Stimulated activated CD8-positive, alpha-beta memory T cell treated with anti-CD3 and anti-CD28 coated beads, Interleukin-2, amount 100 ng/mL, for 48 hours (primary cell): ENCODE measurements at regions not wholly inside any gene's neighbourhood (a gene's known extent, or its start where the extent isn't known, plus 50 kb on each side); places are given as distances from the start of the nearest gene placed in this dataset.

ENCODE experiments used
- DNase-seq, 2 donors: peaks; one replicate each; pipeline ENCODE4 v3.0.0-alpha.2; 2020; ENCODE audit warnings: low read depth in 2 of 2

- no peak for DNase-seq
Observed at GRCh38 chr5:128591598-128592455, 53.8 kb upstream of the FBN2 start.

DNA sequence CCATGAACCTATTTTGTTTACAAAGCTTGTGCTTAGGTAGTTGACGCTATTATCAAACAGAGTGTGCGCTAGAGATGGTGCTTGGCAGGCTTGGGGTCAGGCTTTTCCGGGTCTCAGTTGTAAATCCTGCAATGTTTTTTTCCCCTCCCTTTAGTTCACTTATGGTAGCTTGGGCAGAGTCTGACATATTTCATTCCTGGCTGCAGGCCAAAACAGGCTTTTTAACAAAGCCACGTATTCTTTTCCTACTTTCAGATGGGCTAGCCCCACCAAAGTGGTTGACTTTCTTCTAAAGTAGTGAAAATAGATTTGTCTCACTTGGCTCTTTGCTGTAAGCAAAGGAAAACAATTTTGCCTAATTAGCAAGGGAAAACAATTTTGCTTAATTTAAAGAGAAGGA, 58.0 kb upstream of the FBN2 start:
- DNase-seq: no peak

- no peak for DNase-seq
Observed at GRCh38 chr5:128597156-128597555, 59.1 kb upstream of the FBN2 start.

- DNase-seq: no peak
Observed at GRCh38 chr5:128613128-128613527, 75.1 kb upstream of the FBN2 start.

GRCh38 chr5:128613766-128614165, 75.7 kb upstream of the FBN2 start:
- no peak for DNase-seq

DNA sequence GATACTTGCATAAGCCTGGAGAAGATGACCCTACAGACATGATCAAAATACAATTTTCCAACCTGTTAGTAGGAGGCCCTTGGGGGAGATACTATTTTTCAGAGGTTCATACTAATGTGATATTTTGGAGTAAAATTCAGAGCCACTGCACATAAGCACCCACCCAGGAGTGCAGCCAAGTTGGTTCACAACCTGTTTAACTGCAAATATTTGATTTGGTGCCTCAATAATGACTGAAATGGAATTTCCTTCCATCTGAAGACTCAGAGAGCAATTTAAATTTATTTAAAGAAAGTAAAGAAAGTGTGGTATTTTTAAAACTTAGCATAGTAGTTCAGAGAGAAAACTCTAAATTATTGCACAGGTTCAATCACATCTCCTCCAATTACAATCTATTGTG, 77.5 kb upstream of the FBN2 start:
- DNase-seq: no peak

GRCh38 chr5:128626536-128627090, 88.6 kb upstream of the FBN2 start:
- no peak for DNase-seq

- no peak for DNase-seq
Observed at GRCh38 chr5:128627939-128628338, 89.9 kb upstream of the FBN2 start.

GRCh38 chr5:128629157-128629556, 91.1 kb upstream of the FBN2 start:
- DNase-seq: no peak

- DNase-seq: no peak
Observed at GRCh38 chr5:128630121-128630520, 92.1 kb upstream of the FBN2 start.

- no peak for DNase-seq
Observed at GRCh38 chr5:128631771-128632170, 93.7 kb upstream of the FBN2 start.

- DNase-seq: no peak
Observed at GRCh38 chr5:128632264-128632663, 94.2 kb upstream of the FBN2 start.

- DNase-seq: no peak
Observed at GRCh38 chr5:128633901-128634300, 95.9 kb upstream of the FBN2 start.

GRCh38 chr5:128635379-128635778, 97.3 kb upstream of the FBN2 start:
- DNase-seq: no peak

GRCh38 chr5:128636361-128636760, 98.3 kb upstream of the FBN2 start:
- no peak for DNase-seq

DNA sequence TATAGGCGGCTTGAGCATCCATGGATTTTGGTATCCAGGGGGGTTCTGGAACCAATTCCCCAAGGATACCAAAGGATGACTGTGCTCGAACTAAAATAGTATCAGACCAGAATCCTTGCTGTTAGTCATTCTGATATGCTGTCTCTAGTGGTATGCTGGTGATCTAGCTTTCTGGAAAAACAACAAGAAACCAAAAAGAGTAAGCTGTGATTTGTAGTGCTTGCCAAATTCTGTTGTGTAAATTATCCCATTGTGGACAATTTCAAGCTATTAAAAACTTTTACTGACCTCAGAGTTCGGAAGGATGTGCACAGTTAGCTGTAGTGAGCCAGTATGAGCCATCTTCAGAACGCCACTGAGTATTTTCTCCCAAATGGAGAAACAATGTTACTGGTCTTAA, 99.0 kb upstream of the FBN2 start:
- DNase-seq: no peak

DNA sequence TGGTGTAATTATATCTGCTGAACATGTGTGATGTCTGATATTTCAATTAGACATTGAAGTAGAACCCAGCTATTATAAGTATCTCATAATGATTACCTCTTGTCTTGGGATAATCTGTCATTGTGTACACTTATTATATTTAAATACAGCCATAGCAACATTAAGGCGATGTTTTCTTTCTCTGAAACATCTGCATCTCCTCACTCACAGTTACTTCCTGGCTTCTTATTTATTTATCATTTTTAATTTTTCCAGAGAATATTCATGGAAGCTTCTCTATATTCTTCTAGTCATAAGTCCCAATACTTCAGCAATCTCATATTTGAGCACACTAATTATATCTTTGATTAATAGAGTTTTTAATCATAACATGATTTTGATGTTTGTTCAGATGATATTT, 103.8 kb upstream of the FBN2 start:
- DNase-seq: no peak

DNA sequence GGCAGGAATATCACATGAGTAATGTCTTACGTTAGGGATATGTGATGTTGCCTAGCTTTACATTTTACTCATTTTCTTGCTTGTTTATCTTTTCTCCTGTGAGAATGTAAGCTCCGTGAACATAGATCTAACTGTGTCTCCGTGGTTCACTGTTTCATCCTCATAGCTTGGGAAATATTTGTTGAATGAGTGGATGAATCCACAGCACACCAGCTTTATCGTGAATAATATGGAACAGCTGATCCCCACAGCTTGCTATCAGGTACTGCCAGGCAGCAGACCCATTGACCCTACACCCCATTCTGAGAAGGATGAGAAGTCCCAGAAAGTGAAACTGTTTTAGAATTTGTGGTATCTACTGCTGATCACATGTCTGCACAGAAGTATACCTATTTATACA, 106.8 kb upstream of the FBN2 start:
- no peak for DNase-seq

DNA sequence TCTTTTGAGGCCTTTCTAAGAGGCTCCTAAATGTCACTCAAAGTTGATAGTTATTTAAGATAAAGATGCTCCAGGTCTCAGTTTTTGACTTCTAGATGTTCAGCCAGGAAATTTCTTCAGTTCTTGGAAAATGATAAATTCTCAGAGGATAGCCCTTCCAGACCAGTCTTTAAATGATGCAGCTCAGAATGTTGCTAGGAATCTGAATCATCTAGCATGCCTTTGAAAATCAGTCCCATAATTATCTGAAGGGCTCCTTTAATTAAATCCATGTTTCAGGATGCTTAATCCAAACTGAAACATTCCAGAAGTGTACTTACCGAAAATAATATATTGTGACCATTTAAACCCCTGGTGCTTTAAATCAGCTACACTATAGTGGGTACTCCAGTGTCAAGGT, 107.5 kb upstream of the FBN2 start:
- DNase-seq: no peak

DNA sequence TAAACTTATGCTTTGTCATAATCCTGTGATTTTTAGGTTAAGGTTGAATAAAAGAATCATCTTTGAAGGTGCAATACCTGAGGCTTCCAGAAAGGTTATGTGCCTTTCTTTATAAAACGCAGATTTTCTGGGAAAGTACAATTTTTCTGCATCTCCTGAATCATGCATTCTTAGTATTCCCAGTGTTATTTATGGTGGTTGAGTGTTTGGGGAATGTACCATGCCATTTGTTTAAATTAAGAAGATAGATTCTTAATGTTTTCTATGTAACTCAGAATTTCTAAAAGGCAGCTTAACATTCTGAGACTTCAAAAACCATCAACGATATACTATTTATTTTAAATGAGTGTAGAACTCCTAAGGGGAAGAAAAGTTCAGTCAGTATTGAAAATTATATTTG, 108.1 kb upstream of the FBN2 start:
- DNase-seq: no peak

DNA sequence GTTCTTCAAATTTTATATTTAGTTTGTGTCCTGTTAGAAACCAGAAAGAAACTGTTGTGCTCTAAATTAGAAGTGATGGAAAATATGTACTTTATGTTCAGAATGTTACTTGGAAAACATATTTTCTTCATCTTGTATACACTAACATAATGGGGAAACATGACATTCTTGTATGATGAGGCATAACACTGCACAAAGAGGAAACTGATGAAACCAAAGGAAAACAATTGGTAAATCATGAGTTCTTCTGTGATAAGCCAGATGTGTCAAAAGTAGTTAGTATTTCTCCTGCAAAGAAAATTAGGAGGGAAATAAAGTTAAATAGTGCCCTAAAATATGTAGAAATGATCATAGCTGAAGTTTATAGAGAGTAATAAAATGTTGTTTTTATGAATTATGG, 111.1 kb upstream of the FBN2 start:
- DNase-seq: no peak

GRCh38 chr5:128662997-128663396, 125.0 kb upstream of the FBN2 start:
- DNase-seq: no peak

DNA sequence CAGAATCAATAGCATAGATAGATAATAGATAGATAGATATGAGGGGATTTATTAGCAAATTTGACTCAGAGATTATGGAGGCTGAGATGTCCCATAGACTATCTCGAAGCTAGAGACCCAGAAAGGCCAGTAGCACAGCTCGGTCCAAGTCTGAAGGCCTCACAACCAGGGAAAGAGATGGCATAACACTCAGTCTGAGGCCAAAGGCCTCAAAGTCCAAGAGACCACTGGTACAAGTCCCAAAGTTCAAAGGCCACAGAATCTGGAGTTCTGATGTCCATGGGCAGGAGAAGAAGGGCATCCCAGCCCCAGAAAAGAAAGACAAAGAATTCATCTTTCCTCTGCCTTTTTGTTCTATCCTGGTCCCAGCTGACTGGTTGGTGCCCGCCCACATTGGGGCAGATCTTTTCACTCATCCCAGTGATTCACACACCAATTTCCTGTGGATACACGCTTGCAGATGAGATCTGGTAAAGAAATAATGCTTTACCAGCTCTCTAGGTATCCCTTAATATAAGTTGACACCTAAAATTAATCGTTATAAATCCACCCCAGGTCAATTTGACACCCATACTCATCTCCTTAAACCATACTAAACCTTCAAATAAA, 127.8 kb upstream of the FBN2 start:
- no peak for DNase-seq
